Type B pancreatic cell (in vitro differentiated cells): ENCODE measurements at regions not wholly inside any gene's neighbourhood (a gene's known extent, or its start where the extent isn't known, plus 50 kb on each side); places are given as distances from the start of the nearest gene placed in this dataset.

Experiments
- DNase-seq: peaks from one replicate; pipeline ENCODE4 v3.0.0; 2021; ENCODE audit warnings: mixed read lengths; ENCODE audit not compliant: unreplicated experiment; ENCODE audit errors: extremely low spot score
- H3K27ac Mint-ChIP-seq: 2 replicates; pipeline ENCODE4 v1.8.0; 2021; ENCODE audit warnings: mild to moderate bottlenecking, mixed read lengths
- H3K27me3 Mint-ChIP-seq: 2 replicates; pipeline ENCODE4 v1.8.0; 2021; ENCODE audit warnings: mixed read lengths
- H3K36me3 Mint-ChIP-seq: 2 replicates; pipeline ENCODE4 v1.8.0; 2021; ENCODE audit warnings: mixed read lengths
- H3K4me1 Mint-ChIP-seq: one replicate; pipeline ENCODE4 v1.8.0; 2021; ENCODE audit warnings: mixed read lengths; ENCODE audit not compliant: unreplicated experiment
- H3K4me3 Mint-ChIP-seq: 2 replicates; pipeline ENCODE4 v1.8.0; 2021; ENCODE audit warnings: mild to moderate bottlenecking, mixed read lengths
- H3K9me3 Mint-ChIP-seq: 2 replicates; pipeline ENCODE4 v1.8.0; 2021; ENCODE audit warnings: mixed read lengths
- CTCF ChIP-seq: fragments of 200-600 bp; sonication (generic); conservative IDR thresholded peaks from 2 replicates; pipeline ENCODE4 v1.5.0; 2021; ENCODE audit warnings: antibody characterized with exemption, mild to moderate bottlenecking

DNA sequence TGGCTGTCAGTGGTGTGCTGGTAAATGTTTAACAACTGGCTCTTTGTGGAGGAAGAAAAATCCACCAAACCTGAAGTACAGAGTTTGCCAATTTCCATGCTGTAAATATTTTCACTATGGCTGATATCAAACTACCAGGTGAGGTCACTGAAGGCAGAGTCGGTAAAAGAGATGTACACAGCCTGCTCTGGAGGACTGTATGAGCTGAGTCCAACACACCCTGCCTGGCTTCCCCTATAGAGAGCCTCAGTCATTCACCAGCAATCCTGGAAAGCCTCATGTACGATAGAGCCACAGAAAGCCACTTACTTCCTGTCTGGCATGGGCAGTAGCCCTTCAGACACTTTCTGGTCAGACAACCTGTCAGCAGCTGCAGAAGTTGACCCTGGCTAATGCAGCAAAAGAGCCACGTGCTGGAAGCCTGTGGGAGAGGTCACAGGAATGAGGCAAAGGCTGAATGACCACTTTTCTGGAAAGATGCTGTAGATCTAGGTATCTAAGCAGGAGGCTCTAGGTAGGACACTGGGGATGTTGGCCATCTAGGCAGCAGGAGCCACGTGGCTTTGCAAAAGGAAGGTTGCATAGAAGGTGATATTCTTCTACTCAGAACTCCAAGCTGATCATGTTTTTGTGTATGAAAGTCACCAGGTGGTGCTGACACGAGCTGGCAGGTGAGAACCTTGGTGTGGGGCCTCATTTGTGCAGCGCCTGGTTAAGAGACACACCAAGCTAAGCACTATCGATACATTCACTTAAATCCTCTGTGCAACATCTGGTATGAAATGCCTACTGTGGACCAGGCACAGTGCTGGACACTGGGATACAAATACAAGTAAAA is 553.9 kb downstream of the VRK1 start:
- peaks cover 4% of the 10 kb centered on the region for H3K4me1 Mint-ChIP-seq
- DNase-seq, result no peak
- H3K27me3 Mint-ChIP-seq, result peaks cover 16% of the 10 kb centered on the region
- no peaks in the 10 kb centered on the region for H3K9me3 Mint-ChIP-seq
- no peak overlapping the region for H3K27ac Mint-ChIP-seq
- TF ChIP-seq CTCF, result no peak
- H3K4me3 Mint-ChIP-seq, result no peak overlapping the region
- H3K36me3 Mint-ChIP-seq, result no peaks in the 10 kb centered on the region

- H3K36me3 Mint-ChIP-seq, result no peaks in the 10 kb centered on the region
- peaks cover 24% of the 10 kb centered on the region for H3K27me3 Mint-ChIP-seq
- DNase-seq, result no peak
- H3K9me3 Mint-ChIP-seq, result no peaks in the 10 kb centered on the region
- TF ChIP-seq CTCF, result no peak
- H3K4me3 Mint-ChIP-seq, result no peak overlapping the region
- no peak overlapping the region for H3K27ac Mint-ChIP-seq
- H3K4me1 Mint-ChIP-seq, result peaks cover 4% of the 10 kb centered on the region
Measured at GRCh38 chr14:97353102-97353501, 555.9 kb downstream of the VRK1 start.

DNA sequence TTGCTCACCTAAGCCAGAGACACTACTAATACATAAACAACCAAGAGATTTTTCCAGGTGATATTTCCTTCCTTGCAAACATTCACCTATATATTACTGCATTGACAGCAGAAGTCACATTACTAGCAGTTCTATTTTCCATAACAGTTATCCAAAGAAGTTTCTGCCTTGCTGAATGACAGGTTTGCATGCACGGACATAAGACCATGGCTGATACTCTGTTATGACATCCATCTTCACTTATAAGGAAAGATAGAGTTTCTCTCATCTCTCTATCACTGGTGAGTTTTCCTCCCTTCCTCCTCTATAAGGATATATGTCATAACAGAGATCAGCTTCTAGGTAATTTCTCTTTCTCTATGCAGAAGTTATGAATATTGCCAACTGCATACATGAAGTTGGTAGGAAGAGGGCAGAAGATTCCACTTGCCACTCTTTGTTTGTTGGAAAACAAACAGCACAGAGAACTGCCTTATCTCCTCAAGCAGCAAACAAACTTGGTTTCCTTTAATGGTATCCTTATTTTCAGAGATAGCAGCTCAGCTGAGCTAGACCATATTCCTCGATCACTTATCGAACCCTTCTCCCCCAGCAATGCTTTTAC is 557.0 kb downstream of the VRK1 start:
- peaks cover 27% of the 10 kb centered on the region for H3K27me3 Mint-ChIP-seq
- no peaks in the 10 kb centered on the region for H3K36me3 Mint-ChIP-seq
- DNase-seq, result no peak
- H3K4me1 Mint-ChIP-seq, result peaks cover 4% of the 10 kb centered on the region
- no peaks in the 10 kb centered on the region for H3K9me3 Mint-ChIP-seq
- no peak overlapping the region for H3K4me3 Mint-ChIP-seq
- TF ChIP-seq CTCF, result no peak
- no peak overlapping the region for H3K27ac Mint-ChIP-seq

DNA sequence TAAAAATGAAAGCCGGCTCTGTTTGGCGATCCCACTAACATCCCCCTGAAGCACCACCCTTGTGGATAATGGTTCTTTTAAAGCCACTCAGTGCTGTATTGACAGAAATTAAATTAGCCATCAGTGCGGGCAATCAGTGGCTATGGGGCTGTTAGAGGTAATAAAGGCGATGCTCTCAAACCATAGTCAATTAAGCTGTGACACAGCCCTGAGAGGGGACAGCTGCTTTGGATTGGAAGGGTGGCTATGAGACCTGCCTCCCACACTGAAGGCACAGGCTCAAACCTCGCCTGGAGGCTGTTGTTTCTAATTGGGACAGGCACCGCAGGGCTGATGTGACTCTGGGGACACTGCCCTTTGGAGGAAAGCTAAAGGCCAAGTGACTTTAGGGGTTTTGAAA is 562.2 kb downstream of the VRK1 start:
- Mint-ChIP-seq H3K9me3 (no peaks in the 10 kb centered on the region), H3K4me1 (peaks cover 5% of the 10 kb centered on the region), H3K4me3 (no peak overlapping the region), H3K27me3 (peaks cover 18% of the 10 kb centered on the region), H3K36me3 (no peaks in the 10 kb centered on the region), H3K27ac (no peak overlapping the region)
- TF ChIP-seq CTCF, result no peak
- no peak for DNase-seq

DNA sequence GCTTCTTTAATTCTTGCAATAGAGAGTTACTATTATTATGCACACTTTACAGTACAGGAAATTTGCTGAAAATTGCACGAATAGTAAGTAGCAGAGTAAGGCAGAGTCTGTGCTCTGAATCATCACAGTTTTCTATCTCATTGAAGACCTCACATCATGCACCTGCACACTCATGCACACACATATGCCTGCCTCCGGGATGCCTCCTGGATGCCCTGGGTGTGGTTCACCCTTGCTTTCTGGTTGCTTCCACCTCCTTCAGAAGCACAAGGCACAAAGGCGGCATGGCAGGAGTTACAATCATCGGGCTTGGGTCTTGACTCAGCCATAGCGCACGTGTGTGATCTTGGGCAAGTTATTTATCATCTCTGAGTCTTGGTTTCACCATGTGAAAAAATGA is 564.0 kb downstream of the VRK1 start:
- peaks cover 11% of the 10 kb centered on the region for H3K27me3 Mint-ChIP-seq
- H3K9me3 Mint-ChIP-seq, result no peaks in the 10 kb centered on the region
- H3K36me3 Mint-ChIP-seq, result no peaks in the 10 kb centered on the region
- H3K4me3 Mint-ChIP-seq, result no peak overlapping the region
- peaks cover 11% of the 10 kb centered on the region for H3K4me1 Mint-ChIP-seq
- H3K27ac Mint-ChIP-seq, result no peak overlapping the region
- no peak for TF ChIP-seq CTCF
- no peak for DNase-seq
